ENCODE measurements at regions not wholly inside any gene's neighbourhood (a gene's known extent, or its start where the extent isn't known, plus 50 kb on each side); places are given as distances from the start of the nearest gene placed in this dataset.

DNA sequence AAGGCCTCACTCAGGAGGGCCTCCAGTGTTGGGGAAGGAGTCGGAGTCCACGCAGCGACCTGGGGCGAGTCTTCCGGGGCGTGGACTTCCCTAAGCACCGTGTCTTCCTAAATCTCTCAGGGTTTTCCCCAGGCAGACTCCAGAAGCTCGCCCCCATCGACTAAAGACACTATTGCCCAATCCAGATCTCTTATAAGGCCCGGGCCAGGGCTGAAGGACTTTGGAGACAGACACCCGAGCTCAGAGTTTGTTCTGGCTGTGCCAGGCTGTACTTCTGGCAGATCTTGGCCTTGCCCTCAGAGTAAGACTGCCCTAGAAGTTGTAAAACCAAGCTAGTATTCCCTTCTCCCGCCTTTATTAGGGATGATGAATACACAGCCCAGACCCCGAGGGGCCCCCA is 191.4 kb downstream of the BUD13 start:
- TF ChIP-seq, protein P1, sequence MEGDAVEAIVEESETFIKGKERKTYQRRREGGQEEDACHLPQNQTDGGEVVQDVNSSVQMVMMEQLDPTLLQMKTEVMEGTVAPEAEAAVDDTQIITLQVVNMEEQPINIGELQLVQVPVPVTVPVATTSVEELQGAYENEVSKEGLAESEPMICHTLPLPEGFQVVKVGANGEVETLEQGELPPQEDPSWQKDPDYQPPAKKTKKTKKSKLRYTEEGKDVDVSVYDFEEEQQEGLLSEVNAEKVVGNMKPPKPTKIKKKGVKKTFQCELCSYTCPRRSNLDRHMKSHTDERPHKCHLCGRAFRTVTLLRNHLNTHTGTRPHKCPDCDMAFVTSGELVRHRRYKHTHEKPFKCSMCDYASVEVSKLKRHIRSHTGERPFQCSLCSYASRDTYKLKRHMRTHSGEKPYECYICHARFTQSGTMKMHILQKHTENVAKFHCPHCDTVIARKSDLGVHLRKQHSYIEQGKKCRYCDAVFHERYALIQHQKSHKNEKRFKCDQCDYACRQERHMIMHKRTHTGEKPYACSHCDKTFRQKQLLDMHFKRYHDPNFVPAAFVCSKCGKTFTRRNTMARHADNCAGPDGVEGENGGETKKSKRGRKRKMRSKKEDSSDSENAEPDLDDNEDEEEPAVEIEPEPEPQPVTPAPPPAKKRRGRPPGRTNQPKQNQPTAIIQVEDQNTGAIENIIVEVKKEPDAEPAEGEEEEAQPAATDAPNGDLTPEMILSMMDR (IDR thresholded peaks at IDR 0.05; ENCODE audit: insufficient read depth, low read depth, low read length), result no peak
- no peak for DNase-seq (ENCODE audit: low read depth)
- H3K4me3 ChIP-seq (ENCODE audit: low read depth, low read length), result no peak overlapping the region

DNA sequence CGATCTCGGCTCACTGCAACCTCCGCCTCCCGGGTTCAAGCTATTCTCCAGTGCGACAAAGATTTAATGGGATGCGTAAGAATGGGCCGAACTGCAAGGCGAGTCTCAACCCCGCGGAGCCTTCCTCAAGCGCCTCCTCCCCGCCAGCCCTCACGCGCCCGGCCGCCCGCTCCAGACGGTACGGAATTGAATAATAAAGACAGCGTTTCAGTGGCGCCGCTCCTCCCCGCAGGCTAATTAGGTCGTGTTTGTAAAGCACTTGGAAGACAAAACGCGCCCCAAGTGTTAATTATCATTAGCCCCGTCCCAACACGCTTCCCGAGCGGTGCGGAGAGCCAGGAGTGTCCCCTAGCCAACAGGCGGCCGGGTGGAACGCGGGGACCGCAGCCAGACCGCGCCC is 192.0 kb downstream of the BUD13 start:
- TF ChIP-seq, protein P1 (IDR thresholded peaks at IDR 0.05; ENCODE audit: insufficient read depth, low read depth, low read length), result no peak
- no peak overlapping the region for H3K4me3 ChIP-seq (ENCODE audit: low read depth, low read length)
- DNase-seq (ENCODE audit: low read depth), result no peak

DNA sequence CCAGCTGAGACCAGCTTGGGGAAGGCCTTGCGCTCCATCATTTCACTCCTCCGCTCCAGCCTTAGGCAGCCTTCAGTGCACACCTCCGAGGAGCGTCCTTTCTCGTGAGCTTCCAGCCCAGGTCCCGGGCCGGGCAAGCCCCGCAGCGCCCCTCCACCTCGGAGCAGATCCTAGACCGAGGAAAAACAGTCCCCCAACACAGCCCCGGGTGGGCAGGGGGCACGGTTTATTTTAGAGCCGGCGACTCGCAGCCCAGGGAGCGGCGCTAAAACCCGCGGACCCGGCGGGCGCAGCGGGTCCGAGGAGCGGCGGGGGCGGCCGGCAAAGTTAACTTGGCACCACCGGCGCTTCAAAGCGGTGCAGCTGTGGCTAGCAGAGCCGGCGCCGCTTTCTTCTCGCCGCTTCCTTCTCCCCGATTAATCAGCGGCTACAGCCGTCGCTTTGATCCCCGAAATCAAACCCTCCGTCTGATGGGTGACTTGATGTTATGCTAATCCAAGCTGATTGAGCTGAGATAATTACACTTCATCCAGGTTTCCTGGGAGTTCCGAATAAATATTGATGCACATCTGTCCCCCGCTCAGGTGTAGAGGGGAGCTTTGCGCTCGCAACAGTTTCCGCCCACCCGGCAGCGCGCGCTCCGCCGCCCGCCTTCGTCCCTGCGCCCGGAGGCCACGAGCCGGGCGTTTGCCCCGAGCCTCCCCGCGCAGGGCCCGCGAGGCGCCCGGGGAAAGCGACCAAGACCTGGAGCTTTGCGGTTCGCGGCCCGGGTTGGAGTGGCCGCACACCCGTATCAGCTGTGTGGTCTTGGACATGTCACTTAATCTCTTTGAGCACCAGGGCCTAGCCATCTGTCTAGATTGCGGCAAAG is 192.7 kb downstream of the BUD13 start:
- TF ChIP-seq, protein P1 (IDR thresholded peaks at IDR 0.05; ENCODE audit: insufficient read depth, low read depth, low read length), result no peak
- no peak overlapping the region for H3K4me3 ChIP-seq (ENCODE audit: low read depth, low read length)
- no peak for DNase-seq (ENCODE audit: low read depth)

DNA sequence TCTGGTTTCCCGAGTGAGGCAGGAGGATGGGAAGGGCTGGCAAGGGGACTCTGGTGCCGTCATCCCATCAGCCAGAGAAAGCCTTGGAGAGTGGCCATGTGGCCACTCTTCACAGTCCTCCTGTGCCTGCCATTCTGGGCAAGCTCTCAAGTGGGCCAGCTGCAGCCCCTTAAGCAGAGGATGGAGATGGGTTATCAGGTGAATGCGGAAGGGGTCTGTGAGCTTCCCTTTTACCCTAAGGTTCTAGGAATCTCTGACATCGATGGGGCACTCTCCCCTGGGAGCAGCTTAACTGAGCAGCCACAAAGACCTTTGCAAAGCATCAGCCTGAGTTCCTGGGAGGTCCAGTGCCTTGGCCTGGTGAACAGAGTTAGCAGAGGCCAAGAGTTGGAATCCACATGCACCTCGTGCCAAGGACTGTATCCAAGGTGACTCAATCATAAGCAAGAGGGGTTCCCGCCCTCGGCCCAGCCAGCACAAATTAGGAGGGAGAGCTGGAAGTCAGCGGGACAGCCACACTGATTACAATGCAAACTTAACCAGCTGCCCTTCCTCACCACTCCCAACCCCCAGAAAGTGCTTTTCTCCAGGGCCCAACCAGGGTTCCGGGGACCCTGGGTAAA is 193.6 kb downstream of the BUD13 start:
- DNase-seq (ENCODE audit: low read depth), result no peak
- TF ChIP-seq, protein P1 (IDR thresholded peaks at IDR 0.05; ENCODE audit: insufficient read depth, low read depth, low read length), result no peak
- H3K4me3 ChIP-seq (ENCODE audit: low read depth, low read length), result no peak overlapping the region

DNA sequence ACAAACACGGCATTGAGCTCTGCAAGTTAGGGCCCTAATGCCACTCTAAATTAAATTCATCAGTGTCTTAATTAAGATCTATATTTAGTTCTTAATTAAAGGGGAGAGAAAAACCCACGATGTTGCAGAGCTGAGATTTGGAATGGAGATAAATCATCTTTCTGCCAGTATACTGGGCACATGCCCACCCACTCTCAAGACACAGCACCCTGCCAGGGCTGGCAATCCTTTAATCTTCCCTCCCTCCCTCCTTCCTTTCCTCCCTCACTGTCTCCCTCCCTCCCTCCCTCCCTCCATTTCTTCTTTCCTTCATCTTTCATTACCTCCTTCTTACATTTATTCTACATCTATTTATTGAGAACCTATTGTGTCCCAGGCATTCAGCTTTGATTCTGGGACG is 194.8 kb downstream of the BUD13 start:
- DNase-seq (ENCODE audit: low read depth), result no peak
- H3K4me3 ChIP-seq (ENCODE audit: low read depth, low read length), result no peak overlapping the region
- TF ChIP-seq, protein P1 (IDR thresholded peaks at IDR 0.05; ENCODE audit: insufficient read depth, low read depth, low read length), result no peak

DNA sequence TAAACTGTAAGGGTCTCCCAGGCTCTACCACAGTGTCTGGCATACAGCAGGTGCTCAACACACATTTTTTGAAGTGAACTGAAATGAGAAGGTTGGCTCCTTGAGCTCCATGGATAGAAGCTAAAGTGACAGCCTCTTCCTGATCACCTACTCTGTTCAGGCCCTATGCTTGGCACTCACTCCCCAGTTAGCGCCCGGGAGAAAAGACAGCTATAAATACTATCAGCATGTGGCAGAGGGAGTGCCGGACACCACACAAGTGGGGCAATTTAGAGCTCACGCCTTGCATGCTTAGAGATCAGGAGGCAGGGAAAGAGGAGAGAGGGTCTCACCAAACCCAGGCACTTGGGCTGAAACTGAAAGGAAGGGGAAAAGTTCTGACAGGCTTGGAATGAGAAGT is 195.5 kb downstream of the BUD13 start:
- no peak for DNase-seq (ENCODE audit: low read depth)
- no peak overlapping the region for H3K4me3 ChIP-seq (ENCODE audit: low read depth, low read length)
- TF ChIP-seq, protein P1 (IDR thresholded peaks at IDR 0.05; ENCODE audit: insufficient read depth, low read depth, low read length), result no peak
